ENCODE measurements at regions not wholly inside any gene's neighbourhood (a gene's known extent, or its start where the extent isn't known, plus 50 kb on each side); places are given as distances from the start of the nearest gene placed in this dataset.

DNA sequence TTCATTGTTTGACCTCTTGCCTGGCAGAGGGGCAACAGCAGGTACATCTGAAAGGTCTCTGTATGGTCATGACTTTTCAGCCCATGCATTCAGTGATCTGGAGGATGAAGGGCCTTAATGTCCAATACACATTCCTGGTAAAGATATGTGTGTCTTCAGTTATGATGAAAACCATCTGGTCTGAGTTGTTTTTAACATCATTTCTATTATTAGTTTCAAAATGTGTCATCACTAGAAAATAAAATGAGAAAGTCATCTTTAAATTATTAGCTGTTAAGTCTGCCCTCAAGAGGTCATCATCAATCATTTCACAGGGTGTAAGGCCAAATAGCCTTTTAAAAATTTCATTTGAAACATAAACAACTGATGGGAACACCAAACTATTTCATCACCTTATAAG lies 92.1 kb upstream of the PLSCR4 start:
- DNase-seq (ENCODE audit: low spot score in 2 of 2) = no peak
- Histone ChIP-seq H3K9me3 (no peaks in the 10 kb centered on the region), H3K4me3 (no peak overlapping the region), H3K4me1 (no peaks in the 10 kb centered on the region), H3K27me3 (no peaks in the 10 kb centered on the region), H3K27ac (no peak overlapping the region), H3K36me3 (no peaks in the 10 kb centered on the region)
- TF ChIP-seq POLR2A (IDR thresholded peaks at IDR 0.05) (no peak), POLR2AphosphoS5 (IDR thresholded peaks at IDR 0.05) (no peak), EP300 (IDR thresholded peaks at IDR 0.05) (no peak)
- TF ChIP-seq, protein P1, sequence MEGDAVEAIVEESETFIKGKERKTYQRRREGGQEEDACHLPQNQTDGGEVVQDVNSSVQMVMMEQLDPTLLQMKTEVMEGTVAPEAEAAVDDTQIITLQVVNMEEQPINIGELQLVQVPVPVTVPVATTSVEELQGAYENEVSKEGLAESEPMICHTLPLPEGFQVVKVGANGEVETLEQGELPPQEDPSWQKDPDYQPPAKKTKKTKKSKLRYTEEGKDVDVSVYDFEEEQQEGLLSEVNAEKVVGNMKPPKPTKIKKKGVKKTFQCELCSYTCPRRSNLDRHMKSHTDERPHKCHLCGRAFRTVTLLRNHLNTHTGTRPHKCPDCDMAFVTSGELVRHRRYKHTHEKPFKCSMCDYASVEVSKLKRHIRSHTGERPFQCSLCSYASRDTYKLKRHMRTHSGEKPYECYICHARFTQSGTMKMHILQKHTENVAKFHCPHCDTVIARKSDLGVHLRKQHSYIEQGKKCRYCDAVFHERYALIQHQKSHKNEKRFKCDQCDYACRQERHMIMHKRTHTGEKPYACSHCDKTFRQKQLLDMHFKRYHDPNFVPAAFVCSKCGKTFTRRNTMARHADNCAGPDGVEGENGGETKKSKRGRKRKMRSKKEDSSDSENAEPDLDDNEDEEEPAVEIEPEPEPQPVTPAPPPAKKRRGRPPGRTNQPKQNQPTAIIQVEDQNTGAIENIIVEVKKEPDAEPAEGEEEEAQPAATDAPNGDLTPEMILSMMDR (IDR thresholded peaks at IDR 0.05) = no peak

DNA sequence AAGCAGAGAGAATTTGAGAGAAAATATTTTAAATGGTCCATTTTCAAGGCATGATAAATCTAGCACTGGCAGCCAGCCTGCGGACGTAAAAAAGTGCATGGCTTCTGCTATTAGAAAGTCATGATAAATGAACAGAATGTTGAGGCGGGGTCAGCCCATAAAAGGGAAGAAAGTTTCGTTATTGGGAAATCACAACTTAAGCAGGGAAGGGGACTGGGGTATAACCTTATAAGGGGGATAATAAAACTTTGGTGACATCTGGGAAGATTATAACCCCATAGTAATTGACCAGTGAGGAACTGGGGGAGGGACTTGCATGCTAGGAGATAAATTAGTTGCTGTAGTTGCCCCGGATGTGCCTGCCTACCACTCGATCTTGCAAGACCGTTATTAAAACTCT lies 88.4 kb upstream of the PLSCR4 start:
- 90% methylated on average over 7 of the region's 7 CpGs for WGBS

DNA sequence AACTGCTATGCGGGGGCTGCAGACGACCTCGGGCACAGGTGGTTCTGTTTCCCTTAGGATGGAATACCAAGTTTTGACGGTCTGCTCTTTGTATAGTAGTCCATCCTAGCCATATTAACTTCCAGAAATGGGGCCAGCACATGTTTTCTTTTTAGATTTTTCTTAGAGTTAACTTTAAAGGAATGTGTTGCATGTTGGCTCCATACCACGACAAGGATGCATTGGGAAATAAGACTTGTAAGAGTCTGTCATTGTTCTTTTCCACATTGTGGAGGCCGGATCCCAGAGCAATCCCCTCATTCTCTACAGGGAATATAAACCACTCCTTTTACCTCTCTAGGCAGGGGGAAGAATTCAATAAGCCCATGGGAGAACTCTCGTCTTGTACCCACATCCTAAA lies 87.1 kb upstream of the PLSCR4 start:
- WGBS = 86% methylated on average over 7 of the region's 7 CpGs
- TF ChIP-seq POLR2AphosphoS5 (IDR thresholded peaks at IDR 0.05) = no peak
- TF ChIP-seq, protein P1 (IDR thresholded peaks at IDR 0.05) = no peak
- no peak for TF ChIP-seq POLR2A (IDR thresholded peaks at IDR 0.05)
- TF ChIP-seq EP300 (IDR thresholded peaks at IDR 0.05) = no peak

More for the DNA sequence above, 88.4 kb upstream of the PLSCR4 start:
- DNase-seq (ENCODE audit: low spot score in 2 of 2) = no peak
- Histone ChIP-seq H3K4me3 (no peak overlapping the region), H3K27me3 (no peaks in the 10 kb centered on the region), H3K36me3 (no peaks in the 10 kb centered on the region), H3K9me3 (no peaks in the 10 kb centered on the region), H3K4me1 (no peaks in the 10 kb centered on the region), H3K27ac (no peak overlapping the region)
- TF ChIP-seq EP300 (IDR thresholded peaks at IDR 0.05) (no peak), POLR2AphosphoS5 (IDR thresholded peaks at IDR 0.05) (no peak), POLR2A (IDR thresholded peaks at IDR 0.05) (no peak)
- TF ChIP-seq, protein P1 (IDR thresholded peaks at IDR 0.05) = no peak

DNA sequence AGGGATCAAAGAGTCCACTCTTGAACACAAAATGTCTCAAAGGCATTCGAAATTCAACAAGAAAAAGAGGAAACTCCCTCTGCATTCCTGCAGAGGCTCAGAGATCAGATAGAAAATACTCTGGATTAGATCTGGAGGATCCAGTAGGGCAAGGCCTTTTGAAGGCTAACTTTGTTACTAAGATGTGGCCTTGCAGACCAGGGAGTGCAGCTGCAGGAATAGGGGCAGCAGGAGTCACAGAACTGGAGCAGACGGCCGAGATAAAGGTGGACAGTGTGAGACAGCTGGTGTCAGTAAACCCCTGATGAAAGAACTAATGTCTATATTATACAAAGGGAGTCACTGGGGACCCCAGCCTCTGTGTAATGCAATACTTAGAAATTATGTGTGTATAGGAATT lies 84.5 kb upstream of the PLSCR4 start:
- Histone ChIP-seq H3K4me1 (no peaks in the 10 kb centered on the region), H3K27ac (no peak overlapping the region), H3K27me3 (no peaks in the 10 kb centered on the region), H3K9me3 (no peaks in the 10 kb centered on the region), H3K36me3 (no peaks in the 10 kb centered on the region), H3K4me3 (no peak overlapping the region)
- WGBS = 89% methylated on average over 3 of the region's 3 CpGs
- no peak for DNase-seq (ENCODE audit: low spot score in 2 of 2)
- TF ChIP-seq POLR2A (IDR thresholded peaks at IDR 0.05) = no peak
- TF ChIP-seq POLR2AphosphoS5 (IDR thresholded peaks at IDR 0.05) = no peak

More for the DNA sequence above, 87.1 kb upstream of the PLSCR4 start:
- no peak overlapping the region for H3K4me3 ChIP-seq
- no peak overlapping the region for H3K27ac ChIP-seq
- H3K27me3 ChIP-seq = no peaks in the 10 kb centered on the region
- H3K36me3 ChIP-seq = no peaks in the 10 kb centered on the region
- no peak for DNase-seq (ENCODE audit: low spot score in 2 of 2)
- no peaks in the 10 kb centered on the region for H3K9me3 ChIP-seq
- H3K4me1 ChIP-seq = no peaks in the 10 kb centered on the region

DNA sequence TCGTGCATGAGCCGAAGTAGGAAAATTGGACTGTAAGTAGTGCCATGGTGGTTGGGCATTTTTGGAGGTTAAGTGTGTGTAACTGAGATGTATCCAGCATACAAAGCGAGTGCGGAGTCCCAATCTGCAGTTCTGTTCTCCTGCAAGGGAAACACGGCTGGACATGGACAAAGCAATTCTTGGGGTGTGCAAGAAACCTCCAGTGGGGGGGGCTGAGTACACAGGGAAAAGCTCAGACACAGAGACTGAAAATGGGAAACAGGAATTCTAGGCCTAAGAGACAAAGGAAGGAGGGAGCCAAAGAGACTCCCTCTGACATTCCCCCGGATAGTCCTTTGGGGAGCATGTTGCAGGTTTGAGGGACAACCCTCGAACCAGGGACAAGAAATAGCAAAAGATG lies 83.2 kb upstream of the PLSCR4 start:
- 91% methylated on average over 7 of the region's 7 CpGs for WGBS
- H3K27ac ChIP-seq = no peak overlapping the region

More for the DNA sequence above, 83.2 kb upstream of the PLSCR4 start:
- H3K4me3 ChIP-seq = no peak overlapping the region
- no peak for DNase-seq (ENCODE audit: low spot score in 2 of 2)
- TF ChIP-seq, protein P1 (IDR thresholded peaks at IDR 0.05) = no peak
- TF ChIP-seq EP300 (IDR thresholded peaks at IDR 0.05) = no peak
- no peak for TF ChIP-seq POLR2A (IDR thresholded peaks at IDR 0.05)
- TF ChIP-seq POLR2AphosphoS5 (IDR thresholded peaks at IDR 0.05) = no peak
- no peaks in the 10 kb centered on the region for H3K9me3 ChIP-seq
- no peaks in the 10 kb centered on the region for H3K4me1 ChIP-seq
- H3K36me3 ChIP-seq = no peaks in the 10 kb centered on the region
- H3K27me3 ChIP-seq = no peaks in the 10 kb centered on the region
